ENCODE measurements at regions not wholly inside any gene's neighbourhood (a gene's known extent, or its start where the extent isn't known, plus 50 kb on each side); places are given as distances from the start of the nearest gene placed in this dataset.

DNA sequence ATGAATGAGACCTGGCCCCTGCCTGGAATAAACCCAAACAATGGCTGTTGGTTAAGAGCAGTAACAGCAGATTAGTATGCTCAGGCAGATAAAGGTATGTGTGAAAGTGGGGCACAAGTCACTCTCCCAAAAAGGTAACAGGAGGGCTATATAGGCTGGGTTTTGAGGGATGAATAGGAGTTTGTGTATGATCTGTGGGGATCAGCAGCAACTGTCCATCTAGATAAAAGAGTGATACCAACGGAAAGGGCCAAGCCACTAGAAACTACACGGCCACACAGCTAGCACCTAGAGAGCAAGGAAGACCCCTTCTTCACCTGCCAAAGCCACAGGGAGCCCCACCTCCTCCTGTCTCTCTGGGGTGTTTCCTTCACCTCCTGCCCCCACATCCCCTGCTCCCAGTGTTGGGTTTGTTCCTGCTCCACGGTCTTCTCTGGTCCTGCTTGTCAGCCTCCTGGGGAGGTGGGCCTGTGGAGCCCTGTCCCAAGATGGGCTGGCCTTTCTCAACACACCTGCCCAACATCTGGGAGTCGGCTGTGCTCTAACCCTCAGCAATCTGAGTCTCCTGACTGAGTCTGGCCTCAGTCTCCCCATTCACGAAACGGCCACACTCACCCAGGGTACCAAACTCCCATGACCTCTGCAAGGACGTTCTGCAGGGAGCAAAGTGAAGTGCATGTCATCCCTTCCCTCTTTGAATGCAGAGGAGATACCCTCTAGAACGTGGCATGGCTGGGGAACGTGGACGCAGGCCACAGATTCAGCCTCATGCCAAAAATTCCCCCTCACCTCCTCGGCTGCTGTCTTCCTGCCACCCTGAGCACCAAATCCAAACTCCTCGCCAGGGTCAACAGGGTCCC, 108.2 kb downstream of the NCOR2 start:
- no peak for DNase-seq (ENCODE audit: extremely low read depth, low read depth)
- H3K4me3 ChIP-seq (replicated peaks; ENCODE audit: low read depth, low read length): no peak overlapping the region
- TF ChIP-seq, protein P1, sequence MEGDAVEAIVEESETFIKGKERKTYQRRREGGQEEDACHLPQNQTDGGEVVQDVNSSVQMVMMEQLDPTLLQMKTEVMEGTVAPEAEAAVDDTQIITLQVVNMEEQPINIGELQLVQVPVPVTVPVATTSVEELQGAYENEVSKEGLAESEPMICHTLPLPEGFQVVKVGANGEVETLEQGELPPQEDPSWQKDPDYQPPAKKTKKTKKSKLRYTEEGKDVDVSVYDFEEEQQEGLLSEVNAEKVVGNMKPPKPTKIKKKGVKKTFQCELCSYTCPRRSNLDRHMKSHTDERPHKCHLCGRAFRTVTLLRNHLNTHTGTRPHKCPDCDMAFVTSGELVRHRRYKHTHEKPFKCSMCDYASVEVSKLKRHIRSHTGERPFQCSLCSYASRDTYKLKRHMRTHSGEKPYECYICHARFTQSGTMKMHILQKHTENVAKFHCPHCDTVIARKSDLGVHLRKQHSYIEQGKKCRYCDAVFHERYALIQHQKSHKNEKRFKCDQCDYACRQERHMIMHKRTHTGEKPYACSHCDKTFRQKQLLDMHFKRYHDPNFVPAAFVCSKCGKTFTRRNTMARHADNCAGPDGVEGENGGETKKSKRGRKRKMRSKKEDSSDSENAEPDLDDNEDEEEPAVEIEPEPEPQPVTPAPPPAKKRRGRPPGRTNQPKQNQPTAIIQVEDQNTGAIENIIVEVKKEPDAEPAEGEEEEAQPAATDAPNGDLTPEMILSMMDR (IDR thresholded peaks at IDR 0.05; ENCODE audit: low read depth, low read length, missing control alignments): no peak

DNA sequence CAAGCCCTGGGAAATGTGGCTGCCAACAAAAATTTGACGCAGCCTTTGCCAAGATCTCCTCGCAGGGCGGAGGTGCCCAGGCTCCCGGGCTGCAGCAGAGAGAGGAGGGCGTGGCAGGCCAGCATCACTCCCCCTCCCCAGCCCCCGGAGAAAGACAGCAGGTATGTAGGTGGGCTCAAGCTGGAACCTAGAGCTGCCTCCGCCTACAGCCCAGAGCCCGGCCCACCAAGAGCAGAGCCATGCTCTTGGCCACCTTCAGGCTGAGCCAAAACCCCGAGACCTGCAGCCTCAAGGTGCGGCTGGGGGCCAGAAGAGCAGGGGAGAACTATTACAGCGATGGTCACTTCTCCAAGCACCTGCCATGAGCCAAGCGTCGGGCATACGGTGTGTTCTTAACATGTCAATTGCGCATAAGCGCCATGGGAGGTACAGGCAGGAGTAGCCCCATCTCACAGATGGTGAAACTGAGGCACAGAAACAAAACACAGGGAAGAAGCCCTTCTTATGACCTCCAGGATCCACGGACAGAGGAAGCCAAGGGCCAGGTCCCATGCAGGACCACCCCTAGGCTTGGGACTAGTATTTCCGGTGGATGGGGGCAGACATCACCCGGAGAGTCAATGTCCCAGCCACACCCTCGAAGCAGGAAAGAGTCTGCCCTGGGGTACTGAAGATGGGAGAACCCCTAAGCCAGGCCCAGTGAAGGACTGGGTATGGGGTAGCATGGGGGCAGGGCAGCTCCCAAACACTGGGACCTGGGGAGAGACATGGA, 109.0 kb downstream of the NCOR2 start:
- H3K4me3 ChIP-seq (replicated peaks; ENCODE audit: low read depth, low read length): no peak overlapping the region

DNA sequence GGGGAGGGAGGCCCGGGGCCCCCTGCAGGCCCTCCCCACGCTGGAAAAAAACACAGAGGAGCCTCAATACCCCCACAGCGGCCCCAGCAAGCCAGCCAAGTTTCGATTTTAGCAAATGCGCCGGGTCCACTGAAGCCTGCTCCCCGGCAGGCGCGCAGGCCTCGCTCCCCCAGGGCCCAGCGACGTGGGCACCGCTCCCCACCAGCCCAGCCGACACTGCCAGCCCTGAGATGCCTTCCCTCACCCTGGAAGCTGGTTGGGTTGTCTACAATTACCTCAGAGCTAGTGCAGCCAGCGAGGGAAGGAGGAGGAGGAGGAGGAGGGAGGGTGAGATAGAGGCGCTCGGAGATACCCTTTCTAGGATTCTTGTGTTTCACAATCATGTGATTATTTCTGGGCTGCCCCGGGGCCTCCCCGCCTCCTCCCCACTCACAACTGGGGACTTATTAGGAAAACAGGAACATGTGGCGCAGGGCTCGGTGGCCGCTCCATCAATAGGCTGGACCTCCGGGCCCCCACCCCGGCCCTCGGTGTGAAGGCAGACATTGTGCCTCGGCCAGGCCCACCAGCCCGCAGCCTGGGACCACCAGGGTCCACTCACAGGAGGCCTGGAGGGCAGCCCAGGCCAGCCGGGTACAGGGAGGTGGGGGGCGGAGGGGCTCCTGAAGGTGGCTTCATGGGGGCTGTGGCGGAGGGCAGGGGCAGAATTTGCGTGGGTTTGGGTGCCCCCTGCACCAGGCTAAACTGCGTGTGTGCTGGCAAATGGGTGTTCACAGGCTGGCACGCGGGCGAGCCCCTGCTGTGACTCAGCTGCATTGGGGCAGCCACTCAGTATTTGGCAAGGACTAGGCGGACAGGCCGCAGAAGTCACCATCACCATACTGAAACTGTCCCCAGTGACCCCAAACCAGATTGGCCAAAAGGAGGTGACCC, 109.9 kb downstream of the NCOR2 start:
- TF ChIP-seq, protein P1 (IDR thresholded peaks at IDR 0.05; ENCODE audit: low read depth, low read length, missing control alignments): no peak
- no peak for DNase-seq (ENCODE audit: extremely low read depth, low read depth)
- no peak overlapping the region for H3K4me3 ChIP-seq (replicated peaks; ENCODE audit: low read depth, low read length)

More for the DNA sequence above, 109.0 kb downstream of the NCOR2 start:
- TF ChIP-seq, protein P1 (IDR thresholded peaks at IDR 0.05; ENCODE audit: low read depth, low read length, missing control alignments): no peak
- no peak for DNase-seq (ENCODE audit: extremely low read depth, low read depth)

DNA sequence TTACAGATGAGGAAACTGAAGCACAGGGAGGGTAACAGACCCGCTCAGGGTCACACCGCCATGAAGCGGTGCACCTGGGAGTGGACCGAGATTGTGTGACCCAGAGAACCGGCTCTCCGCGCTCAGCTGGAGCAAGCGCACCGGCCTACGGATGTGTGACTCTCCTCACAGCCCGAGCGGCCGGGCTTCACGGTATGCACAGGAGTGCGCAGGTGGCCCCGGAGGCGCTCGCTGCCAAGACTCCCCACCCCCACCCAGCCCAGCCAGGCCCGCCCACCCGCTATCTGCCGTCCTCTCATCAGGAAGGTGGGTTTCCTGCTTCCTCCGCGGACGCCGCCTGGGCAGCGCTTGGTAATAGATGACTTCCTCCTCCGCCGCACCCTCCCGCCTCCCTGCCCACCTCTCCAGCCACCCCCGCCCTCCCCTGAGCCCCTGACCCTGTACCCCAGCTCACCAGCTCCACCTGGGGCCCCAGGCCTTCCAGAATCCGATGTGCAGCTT, 110.7 kb downstream of the NCOR2 start:
- no peak for DNase-seq (ENCODE audit: extremely low read depth, low read depth)
- TF ChIP-seq, protein P1 (IDR thresholded peaks at IDR 0.05; ENCODE audit: low read depth, low read length, missing control alignments): no peak
- H3K4me3 ChIP-seq (replicated peaks; ENCODE audit: low read depth, low read length): no peak overlapping the region

DNA sequence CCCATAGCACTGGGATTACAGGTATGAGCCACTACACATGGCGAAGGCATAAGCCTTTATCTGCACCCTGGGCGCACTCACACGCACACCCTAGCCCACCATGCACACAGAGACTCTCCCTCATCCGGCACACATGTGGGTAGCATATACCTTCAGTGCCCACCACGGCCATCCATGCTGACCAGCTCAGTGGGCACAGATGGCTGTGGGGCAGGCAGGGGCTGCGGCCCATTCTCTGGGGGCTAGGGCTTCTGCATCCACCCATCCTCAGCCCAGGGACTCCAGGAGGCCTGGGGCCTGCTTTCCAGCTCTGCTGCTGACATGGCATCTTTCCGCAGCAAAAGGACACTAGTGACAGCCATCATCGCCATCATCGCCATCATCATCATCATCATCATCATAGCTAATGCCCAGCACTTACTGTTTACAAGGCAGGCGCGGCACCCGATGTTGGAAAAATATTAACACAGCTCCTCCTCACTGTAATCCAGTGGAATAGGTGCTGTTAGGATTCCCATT, 111.2 kb downstream of the NCOR2 start:
- TF ChIP-seq, protein P1 (IDR thresholded peaks at IDR 0.05; ENCODE audit: low read depth, low read length, missing control alignments): no peak
- DNase-seq (ENCODE audit: extremely low read depth, low read depth): no peak
- H3K4me3 ChIP-seq (replicated peaks; ENCODE audit: low read depth, low read length): no peak overlapping the region

DNA sequence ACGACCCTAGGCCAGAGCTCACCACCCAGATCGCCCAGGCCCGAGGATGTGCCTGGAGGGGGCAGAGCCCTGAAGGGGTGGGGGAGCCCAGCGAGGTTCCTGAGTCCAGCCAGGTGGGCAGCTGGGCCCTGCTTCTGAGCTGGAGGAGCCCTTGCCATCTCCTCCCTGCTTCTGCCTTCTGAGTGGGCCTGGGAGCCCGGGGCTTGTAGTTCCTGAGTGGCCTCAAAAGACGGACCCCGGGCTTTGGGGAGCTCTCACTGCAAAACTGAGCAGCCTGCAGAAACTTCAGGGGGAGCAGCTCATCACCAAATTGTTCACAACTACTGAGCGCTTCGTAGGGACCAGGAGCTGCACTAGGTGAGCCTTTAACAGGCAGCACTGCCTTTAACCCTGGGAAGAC, 112.1 kb downstream of the NCOR2 start:
- DNase-seq (ENCODE audit: extremely low read depth, low read depth): no peak
- TF ChIP-seq, protein P1 (IDR thresholded peaks at IDR 0.05; ENCODE audit: low read depth, low read length, missing control alignments): no peak
- no peak overlapping the region for H3K4me3 ChIP-seq (replicated peaks; ENCODE audit: low read depth, low read length)
